Panc1 (cell line): ENCODE measurements at regions not wholly inside any gene's neighbourhood (a gene's known extent, or its start where the extent isn't known, plus 50 kb on each side); places are given as distances from the start of the nearest gene placed in this dataset.

Experiments
- ATAC-seq: fragments of 200-7000 bp; cut with Tn5 transposase; 2 replicates; pipeline ENCODE4 v1.9.1; 2020; ENCODE audit warnings: mild to moderate bottlenecking, moderate library complexity
- BruUV-seq: library from RNA; stranded (reverse); fragments of 400-500 nt; replicated peaks from 2 replicates; lab custom pipeline; 2021; lab: Mats Ljungman, UMichigan
- CTCF ChIA-PET: fragments of 300-600 bp; sonication (Branson Sonifier 250); formaldehyde crosslinking; loops from one replicate; lab custom pipeline; 2022; ENCODE audit warnings: antibody characterized with exemption; lab: Charles Lee
- POLR2A ChIA-PET: fragments of 300-600 bp; sonication (Branson Sonifier 250); formaldehyde crosslinking; loops from one replicate; lab custom pipeline; 2022; ENCODE audit warnings: antibody characterized with exemption; lab: Charles Lee
- DNase-seq: peaks from one replicate; pipeline ENCODE4 v3.0.0-alpha.2; 2010; ENCODE audit warnings: low read depth, low spot score
- H3K27ac ChIP-seq: 2 replicates; pipeline ENCODE4 v1.5.1; 2011; ENCODE audit warnings: mild to moderate bottlenecking, low read length, inconsistent platforms
- H3K27me3 ChIP-seq: fragments of 200-500 bp; sonication (Bioruptor generic); 2 replicates; pipeline ENCODE4 v1.6.0; 2014; ENCODE audit warnings: low read length, inconsistent platforms; ENCODE audit not compliant: control insufficient read depth, insufficient read depth
- H3K36me3 ChIP-seq: fragments of 200-500 bp; sonication (Bioruptor generic); 2 replicates; pipeline ENCODE4 v1.5.1; 2014; ENCODE audit warnings: inconsistent platforms, mild to moderate bottlenecking, low read length, moderate library complexity; ENCODE audit not compliant: control insufficient read depth, insufficient read depth
- H3K4me1 ChIP-seq: 2 replicates; pipeline ENCODE4 v1.5.1; 2011; ENCODE audit warnings: inconsistent platforms, mild to moderate bottlenecking, low read length, moderate library complexity; ENCODE audit not compliant: control insufficient read depth, insufficient read depth
- H3K4me3 ChIP-seq, 2 experiments: 2 replicates each; pipeline ENCODE4 v1.5.1; 2011 to 2012; ENCODE audit warnings: low read depth in 2 of 2, low read length in 2 of 2, mild to moderate bottlenecking in 2 of 2, inconsistent platforms in 1 of 2, moderate library complexity in 1 of 2
- H3K9me3 ChIP-seq: fragments of 200-500 bp; sonication (Bioruptor generic); 2 replicates; pipeline ENCODE4 v1.5.1; 2014; ENCODE audit warnings: low read depth, mild to moderate bottlenecking, inconsistent platforms, low read length, moderate library complexity; ENCODE audit not compliant: control insufficient read depth, insufficient read depth
- POLR2AphosphoS5 ChIP-seq: IDR thresholded peaks from 2 replicates; pipeline ENCODE4 v1.6.1; 2012; ENCODE audit warnings: mild to moderate bottlenecking, low read depth, low read length, moderate library complexity
- SIN3A ChIP-seq: IDR thresholded peaks from 2 replicates; pipeline ENCODE4 v1.6.1; 2012; ENCODE audit warnings: low read depth, mild to moderate bottlenecking, low read length, moderate library complexity, borderline replicate concordance; ENCODE audit not compliant: insufficient read depth
- TCF7L2 ChIP-seq: IDR thresholded peaks from 2 replicates; pipeline ENCODE4 v1.6.1; 2011; ENCODE audit warnings: mild to moderate bottlenecking, low read depth, low read length, inconsistent platforms
- in situ Hi-C: cut with HindIII; loops from 2 replicates; pipeline ENCODE4 v1.10.0; 2016; ENCODE audit warnings: low sequenced_read_pairs, low pct_unique_long_range_greater_than_20kb
- intact Hi-C: fragments of 100-400 bp; cut with micrococcal nuclease; formaldehyde crosslinking; loops from one replicate; pipeline ENCODE4 v1.10.0; 2022; ENCODE audit not compliant: unreplicated experiment
- TF ChIP-seq, protein P1 (sequence below): fragments of 450-650 bp; IDR thresholded peaks from 2 replicates; pipeline ENCODE4 v1.5.1; 2017; ENCODE audit warnings: mild to moderate bottlenecking
- TF ChIP-seq, protein P2 (sequence below), 2 experiments: IDR thresholded peaks; 2 replicates each; pipeline ENCODE4 v1.6.1; 2011 to 2012; ENCODE audit warnings: low read depth in 2 of 2, control low read depth in 1 of 2, low read length in 1 of 2, mild to moderate bottlenecking in 1 of 2, moderate library complexity in 1 of 2; ENCODE audit not compliant: insufficient read depth in 1 of 2

- TF ChIP-seq SIN3A (no peak), TCF7L2 (no peak), POLR2AphosphoS5 (no peak)
- TF ChIP-seq, protein P1, sequence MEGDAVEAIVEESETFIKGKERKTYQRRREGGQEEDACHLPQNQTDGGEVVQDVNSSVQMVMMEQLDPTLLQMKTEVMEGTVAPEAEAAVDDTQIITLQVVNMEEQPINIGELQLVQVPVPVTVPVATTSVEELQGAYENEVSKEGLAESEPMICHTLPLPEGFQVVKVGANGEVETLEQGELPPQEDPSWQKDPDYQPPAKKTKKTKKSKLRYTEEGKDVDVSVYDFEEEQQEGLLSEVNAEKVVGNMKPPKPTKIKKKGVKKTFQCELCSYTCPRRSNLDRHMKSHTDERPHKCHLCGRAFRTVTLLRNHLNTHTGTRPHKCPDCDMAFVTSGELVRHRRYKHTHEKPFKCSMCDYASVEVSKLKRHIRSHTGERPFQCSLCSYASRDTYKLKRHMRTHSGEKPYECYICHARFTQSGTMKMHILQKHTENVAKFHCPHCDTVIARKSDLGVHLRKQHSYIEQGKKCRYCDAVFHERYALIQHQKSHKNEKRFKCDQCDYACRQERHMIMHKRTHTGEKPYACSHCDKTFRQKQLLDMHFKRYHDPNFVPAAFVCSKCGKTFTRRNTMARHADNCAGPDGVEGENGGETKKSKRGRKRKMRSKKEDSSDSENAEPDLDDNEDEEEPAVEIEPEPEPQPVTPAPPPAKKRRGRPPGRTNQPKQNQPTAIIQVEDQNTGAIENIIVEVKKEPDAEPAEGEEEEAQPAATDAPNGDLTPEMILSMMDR: no peak
- TF ChIP-seq, protein P2, sequence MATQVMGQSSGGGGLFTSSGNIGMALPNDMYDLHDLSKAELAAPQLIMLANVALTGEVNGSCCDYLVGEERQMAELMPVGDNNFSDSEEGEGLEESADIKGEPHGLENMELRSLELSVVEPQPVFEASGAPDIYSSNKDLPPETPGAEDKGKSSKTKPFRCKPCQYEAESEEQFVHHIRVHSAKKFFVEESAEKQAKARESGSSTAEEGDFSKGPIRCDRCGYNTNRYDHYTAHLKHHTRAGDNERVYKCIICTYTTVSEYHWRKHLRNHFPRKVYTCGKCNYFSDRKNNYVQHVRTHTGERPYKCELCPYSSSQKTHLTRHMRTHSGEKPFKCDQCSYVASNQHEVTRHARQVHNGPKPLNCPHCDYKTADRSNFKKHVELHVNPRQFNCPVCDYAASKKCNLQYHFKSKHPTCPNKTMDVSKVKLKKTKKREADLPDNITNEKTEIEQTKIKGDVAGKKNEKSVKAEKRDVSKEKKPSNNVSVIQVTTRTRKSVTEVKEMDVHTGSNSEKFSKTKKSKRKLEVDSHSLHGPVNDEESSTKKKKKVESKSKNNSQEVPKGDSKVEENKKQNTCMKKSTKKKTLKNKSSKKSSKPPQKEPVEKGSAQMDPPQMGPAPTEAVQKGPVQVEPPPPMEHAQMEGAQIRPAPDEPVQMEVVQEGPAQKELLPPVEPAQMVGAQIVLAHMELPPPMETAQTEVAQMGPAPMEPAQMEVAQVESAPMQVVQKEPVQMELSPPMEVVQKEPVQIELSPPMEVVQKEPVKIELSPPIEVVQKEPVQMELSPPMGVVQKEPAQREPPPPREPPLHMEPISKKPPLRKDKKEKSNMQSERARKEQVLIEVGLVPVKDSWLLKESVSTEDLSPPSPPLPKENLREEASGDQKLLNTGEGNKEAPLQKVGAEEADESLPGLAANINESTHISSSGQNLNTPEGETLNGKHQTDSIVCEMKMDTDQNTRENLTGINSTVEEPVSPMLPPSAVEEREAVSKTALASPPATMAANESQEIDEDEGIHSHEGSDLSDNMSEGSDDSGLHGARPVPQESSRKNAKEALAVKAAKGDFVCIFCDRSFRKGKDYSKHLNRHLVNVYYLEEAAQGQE (IDR thresholded peaks at IDR 0.05; ENCODE audit: insufficient read depth in 1 of 2, low read depth in 2 of 2, low read length in 1 of 2): no peak
- peaks cover 8% of the 10 kb centered on the region; the same call in 1 of the 2 replicates for H3K9me3 ChIP-seq
- intact Hi-C loops (no loop called here), in situ Hi-C loops (no loop called here)
- ChIA-PET CTCF (no interaction called here), POLR2A (no interaction called here)
- no peak overlapping the region for H3K4me3 ChIP-seq
- H3K4me1 ChIP-seq: no peaks in the 10 kb centered on the region
- no peak for DNase-seq
- ATAC-seq: no peak
- no TSS peak for BruUV-seq
- no peaks in the 10 kb centered on the region for H3K36me3 ChIP-seq
- H3K27me3 ChIP-seq: no peaks in the 10 kb centered on the region
- H3K27ac ChIP-seq: no peak overlapping the region
Measured at GRCh38 chr3:159200176-159200575, 398.3 kb downstream of the MFSD1 start.

GRCh38 chr3:159208050-159208449 is 406.2 kb downstream of the MFSD1 start:
- DNase-seq (no peak), ATAC-seq (no peak)
- ChIA-PET POLR2A (no interaction called here), CTCF (no interaction called here)
- in situ Hi-C loops: no loop called here
- Histone ChIP-seq H3K4me3 (no peak overlapping the region), H3K27ac (no peak overlapping the region), H3K4me1 (no peaks in the 10 kb centered on the region), H3K9me3 (no peaks in the 10 kb centered on the region), H3K27me3 (no peaks in the 10 kb centered on the region), H3K36me3 (no peaks in the 10 kb centered on the region)
- BruUV-seq: no TSS peak
- intact Hi-C loops: no loop called here
- TF ChIP-seq, protein P1: no peak
- TF ChIP-seq TCF7L2: no peak
- TF ChIP-seq POLR2AphosphoS5: no peak
- TF ChIP-seq, protein P2 (IDR thresholded peaks at IDR 0.05; ENCODE audit: insufficient read depth in 1 of 2, low read depth in 2 of 2, low read length in 1 of 2): no peak
- TF ChIP-seq SIN3A: no peak
